ENCODE measurements at regions not wholly inside any gene's neighbourhood (a gene's known extent, or its start where the extent isn't known, plus 50 kb on each side); places are given as distances from the start of the nearest gene placed in this dataset.
"Not testable (repeated sequence)": the region's sequence is repeated elsewhere in the genome, so short reads cannot be mapped to it uniquely, and the experiment has no call there.

- Histone ChIP-seq H3K4me2 (ENCODE audit: low read depth, low read length) (no peak overlapping the region), H2AFZ (ENCODE audit: low read length) (no peak overlapping the region), H3K4me3 (ENCODE audit: low read length) (no peak overlapping the region), H3K9me2 (replicated peaks; ENCODE audit: insufficient read depth, low read length) (no peaks in the 10 kb centered on the region), H3K36me3 (replicated peaks; ENCODE audit: insufficient read depth, low read length) (no peaks in the 10 kb centered on the region), H3F3A (ENCODE audit: insufficient read depth, low read length) (no peaks in the 10 kb centered on the region), H3K27me3 (replicated peaks; ENCODE audit: insufficient read depth, low read length) (no peaks in the 10 kb centered on the region), H3K9ac (ENCODE audit: low read length) (no peak overlapping the region), H3K79me2 (ENCODE audit: low read length) (no peaks in the 10 kb centered on the region), H3K4me1 (ENCODE audit: low read length) (no peaks in the 10 kb centered on the region), H3K9me3 (replicated peaks; ENCODE audit: insufficient read depth, low read length) (no peaks in the 10 kb centered on the region), H3K27ac (ENCODE audit: low read length) (no peak overlapping the region), H4K20me1 (ENCODE audit: insufficient read depth, low read length) (no peaks in the 10 kb centered on the region)
- TF ChIP-seq EZH2phosphoT487 (IDR thresholded peaks at IDR 0.05; ENCODE audit: low read length) = no peak
- no peak for TF ChIP-seq EZH2 (optimal IDR thresholded peaks at IDR 0.05; ENCODE audit: low read depth, low read length)
- TF ChIP-seq, protein P1, sequence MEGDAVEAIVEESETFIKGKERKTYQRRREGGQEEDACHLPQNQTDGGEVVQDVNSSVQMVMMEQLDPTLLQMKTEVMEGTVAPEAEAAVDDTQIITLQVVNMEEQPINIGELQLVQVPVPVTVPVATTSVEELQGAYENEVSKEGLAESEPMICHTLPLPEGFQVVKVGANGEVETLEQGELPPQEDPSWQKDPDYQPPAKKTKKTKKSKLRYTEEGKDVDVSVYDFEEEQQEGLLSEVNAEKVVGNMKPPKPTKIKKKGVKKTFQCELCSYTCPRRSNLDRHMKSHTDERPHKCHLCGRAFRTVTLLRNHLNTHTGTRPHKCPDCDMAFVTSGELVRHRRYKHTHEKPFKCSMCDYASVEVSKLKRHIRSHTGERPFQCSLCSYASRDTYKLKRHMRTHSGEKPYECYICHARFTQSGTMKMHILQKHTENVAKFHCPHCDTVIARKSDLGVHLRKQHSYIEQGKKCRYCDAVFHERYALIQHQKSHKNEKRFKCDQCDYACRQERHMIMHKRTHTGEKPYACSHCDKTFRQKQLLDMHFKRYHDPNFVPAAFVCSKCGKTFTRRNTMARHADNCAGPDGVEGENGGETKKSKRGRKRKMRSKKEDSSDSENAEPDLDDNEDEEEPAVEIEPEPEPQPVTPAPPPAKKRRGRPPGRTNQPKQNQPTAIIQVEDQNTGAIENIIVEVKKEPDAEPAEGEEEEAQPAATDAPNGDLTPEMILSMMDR (IDR thresholded peaks at IDR 0.05; ENCODE audit: low read length) = no peak
- DNase-seq = no peak
Measured at GRCh38 chr7:82598958-82599357, 155.4 kb upstream of the CACNA2D1 start.

- not testable (repeated sequence) for H3K9me3 ChIP-seq (replicated peaks; ENCODE audit: insufficient read depth, low read length); H3K36me3 ChIP-seq (replicated peaks; ENCODE audit: insufficient read depth, low read length); H3K9me2 ChIP-seq (replicated peaks; ENCODE audit: insufficient read depth, low read length); H3K27ac ChIP-seq (ENCODE audit: low read length); H2AFZ ChIP-seq (ENCODE audit: low read length); H3K4me2 ChIP-seq (ENCODE audit: low read depth, low read length); DNase-seq; H3K4me1 ChIP-seq (ENCODE audit: low read length); H3K4me3 ChIP-seq (ENCODE audit: low read length); H4K20me1 ChIP-seq (ENCODE audit: insufficient read depth, low read length); H3K27me3 ChIP-seq (replicated peaks; ENCODE audit: insufficient read depth, low read length); H3K79me2 ChIP-seq (ENCODE audit: low read length); H3K9ac ChIP-seq (ENCODE audit: low read length); H3F3A ChIP-seq (ENCODE audit: insufficient read depth, low read length)
Measured at GRCh38 chr7:82595795-82596194, 152.2 kb upstream of the CACNA2D1 start.

GRCh38 chr7:82595176-82595575 is 151.6 kb upstream of the CACNA2D1 start:
- H3K9ac ChIP-seq (ENCODE audit: low read length) = no peak overlapping the region
- H3K4me2 ChIP-seq (ENCODE audit: low read depth, low read length) = no peak overlapping the region
- no peaks in the 10 kb centered on the region for H3K9me3 ChIP-seq (replicated peaks; ENCODE audit: insufficient read depth, low read length)
- H3K36me3 ChIP-seq (replicated peaks; ENCODE audit: insufficient read depth, low read length) = no peaks in the 10 kb centered on the region
- no peaks in the 10 kb centered on the region for H3K4me1 ChIP-seq (ENCODE audit: low read length)
- H3F3A ChIP-seq (ENCODE audit: insufficient read depth, low read length) = no peaks in the 10 kb centered on the region
- H2AFZ ChIP-seq (ENCODE audit: low read length) = no peak overlapping the region
- H3K79me2 ChIP-seq (ENCODE audit: low read length) = no peaks in the 10 kb centered on the region
- no peaks in the 10 kb centered on the region for H3K9me2 ChIP-seq (replicated peaks; ENCODE audit: insufficient read depth, low read length)
- no peak overlapping the region for H3K4me3 ChIP-seq (ENCODE audit: low read length)
- no peak overlapping the region for H3K27ac ChIP-seq (ENCODE audit: low read length)
- H4K20me1 ChIP-seq (ENCODE audit: insufficient read depth, low read length) = no peaks in the 10 kb centered on the region
- DNase-seq = no peak
- TF ChIP-seq EZH2phosphoT487 (IDR thresholded peaks at IDR 0.05; ENCODE audit: low read length) = no peak
- TF ChIP-seq, protein P1 (IDR thresholded peaks at IDR 0.05; ENCODE audit: low read length) = no peak
- no peak for TF ChIP-seq EZH2 (optimal IDR thresholded peaks at IDR 0.05; ENCODE audit: low read depth, low read length)
- no peaks in the 10 kb centered on the region for H3K27me3 ChIP-seq (replicated peaks; ENCODE audit: insufficient read depth, low read length)

DNA sequence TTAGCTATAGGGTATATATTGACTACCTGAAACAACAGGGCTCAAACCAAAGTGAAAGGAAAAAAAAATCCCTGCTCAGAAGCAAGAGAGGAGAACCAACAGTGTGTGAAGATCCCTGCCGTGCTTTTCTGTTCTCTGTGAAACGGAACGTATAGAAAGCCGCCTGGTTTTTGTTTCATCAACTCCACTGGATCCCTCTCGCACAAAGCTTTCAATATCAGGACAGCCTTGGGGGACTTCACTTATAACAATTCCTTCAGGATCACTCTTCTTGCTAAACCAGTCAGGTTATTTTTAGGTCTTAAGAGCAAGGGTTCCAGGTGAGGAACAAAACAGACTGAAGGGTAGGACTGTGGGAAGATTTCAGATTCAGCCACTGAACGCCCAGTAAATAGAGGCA is 151.1 kb upstream of the CACNA2D1 start:
- no peak overlapping the region for H3K4me3 ChIP-seq (ENCODE audit: low read length)
- no peak overlapping the region for H3K27ac ChIP-seq (ENCODE audit: low read length)
- TF ChIP-seq EZH2phosphoT487 (IDR thresholded peaks at IDR 0.05; ENCODE audit: low read length) (no peak), EZH2 (optimal IDR thresholded peaks at IDR 0.05; ENCODE audit: low read depth, low read length) (no peak)
- TF ChIP-seq, protein P1 (IDR thresholded peaks at IDR 0.05; ENCODE audit: low read length) = no peak
- H3K79me2 ChIP-seq (ENCODE audit: low read length) = no peaks in the 10 kb centered on the region
- no peaks in the 10 kb centered on the region for H3K9me2 ChIP-seq (replicated peaks; ENCODE audit: insufficient read depth, low read length)
- H3K4me2 ChIP-seq (ENCODE audit: low read depth, low read length) = no peak overlapping the region
- no peaks in the 10 kb centered on the region for H3K27me3 ChIP-seq (replicated peaks; ENCODE audit: insufficient read depth, low read length)
- no peak overlapping the region for H3K9ac ChIP-seq (ENCODE audit: low read length)
- no peaks in the 10 kb centered on the region for H3K9me3 ChIP-seq (replicated peaks; ENCODE audit: insufficient read depth, low read length)
- H3F3A ChIP-seq (ENCODE audit: insufficient read depth, low read length) = no peaks in the 10 kb centered on the region
- H4K20me1 ChIP-seq (ENCODE audit: insufficient read depth, low read length) = no peaks in the 10 kb centered on the region
- no peaks in the 10 kb centered on the region for H3K36me3 ChIP-seq (replicated peaks; ENCODE audit: insufficient read depth, low read length)
- H3K4me1 ChIP-seq (ENCODE audit: low read length) = no peaks in the 10 kb centered on the region
- no peak for DNase-seq
- no peak overlapping the region for H2AFZ ChIP-seq (ENCODE audit: low read length)

All from MM.1S (cell line).